Caco-2 (cell line): ENCODE measurements at regions not wholly inside any gene's neighbourhood (a gene's known extent, or its start where the extent isn't known, plus 50 kb on each side); places are given as distances from the start of the nearest gene placed in this dataset.

Source experiments
- BruUV-seq: library from RNA; stranded (reverse); fragments of 400-500 nt; replicated peaks from 2 replicates; lab custom pipeline; 2021; lab: Mats Ljungman, UMichigan
- CTCF ChIA-PET: fragments of 300-600 bp; sonication (Branson Sonifier 250); formaldehyde crosslinking; loops from one replicate; lab custom pipeline; 2022; ENCODE audit warnings: antibody characterized with exemption; lab: Charles Lee
- POLR2A ChIA-PET: fragments of 300-600 bp; sonication (Branson Sonifier 250); formaldehyde crosslinking; loops from one replicate; lab custom pipeline; 2022; ENCODE audit warnings: antibody characterized with exemption; lab: Charles Lee
- DNase-seq, 2 experiments: peaks; one replicate each; pipeline versions ENCODE4 v3.0.0 to v3.0.0-alpha.2; 2020 to 2022
- H3K27me3 ChIP-seq: replicated peaks from 2 replicates; pipeline ENCODE4 v1.6.0; 2011; ENCODE audit warnings: low read length; ENCODE audit not compliant: control insufficient read depth, insufficient read depth
- H3K36me3 ChIP-seq: 2 replicates; pipeline ENCODE4 v1.5.1; 2011; ENCODE audit warnings: low read length; ENCODE audit not compliant: control insufficient read depth, insufficient read depth
- H3K4me1 ChIP-seq: fragments of 250-450 bp; sonication (Bioruptor Pico); 2 replicates; pipeline ENCODE4 v1.5.1; 2020; ENCODE audit warnings: mild to moderate bottlenecking
- H3K4me3 ChIP-seq: 2 replicates; pipeline ENCODE4 v1.5.1; 2011; ENCODE audit warnings: low read depth, mild to moderate bottlenecking, control low read depth, low read length
- H3K9me3 ChIP-seq: fragments of 250-450 bp; sonication (Bioruptor Pico); 2 replicates; pipeline ENCODE4 v1.5.1; 2020; ENCODE audit warnings: mild to moderate bottlenecking, moderate library complexity
- H3K27ac Mint-ChIP-seq: one replicate; pipeline ENCODE4 v1.8.0; 2022; ENCODE audit warnings: mixed read lengths; ENCODE audit not compliant: unreplicated experiment
- H3K27me3 Mint-ChIP-seq: one replicate; pipeline ENCODE4 v1.8.0; 2022; ENCODE audit warnings: mixed read lengths; ENCODE audit not compliant: insufficient read depth, unreplicated experiment
- H3K36me3 Mint-ChIP-seq: one replicate; pipeline ENCODE4 v1.8.0; 2022; ENCODE audit warnings: mild to moderate bottlenecking, mixed read lengths; ENCODE audit not compliant: insufficient read depth, unreplicated experiment
- H3K4me1 Mint-ChIP-seq: one replicate; pipeline ENCODE4 v1.8.0; 2022; ENCODE audit warnings: low read depth, mixed read lengths; ENCODE audit not compliant: unreplicated experiment
- H3K4me3 Mint-ChIP-seq: one replicate; pipeline ENCODE4 v1.8.0; 2022; ENCODE audit warnings: mild to moderate bottlenecking, moderate library complexity, mixed read lengths; ENCODE audit not compliant: unreplicated experiment
- H3K9me3 Mint-ChIP-seq: one replicate; pipeline ENCODE4 v1.8.0; 2022; ENCODE audit warnings: mixed read lengths; ENCODE audit not compliant: unreplicated experiment
- CTCF ChIP-seq, 2 experiments: fragments of 200-600 bp in 1 of 2; IDR thresholded peaks; 1 replicate in 1 of 2; 2 replicates in 1 of 2; pipeline versions ENCODE4 v1.5.1 to v1.8.0; 2011 to 2022; ENCODE audit warnings: antibody characterized with exemption in 1 of 2, control low read depth in 1 of 2, inconsistent platforms in 1 of 2, low read depth in 1 of 2, low read length in 1 of 2, mild to moderate bottlenecking in 1 of 2, moderate library complexity in 1 of 2; ENCODE audit not compliant: insufficient read depth in 1 of 2, severe bottlenecking in 1 of 2, unreplicated experiment in 1 of 2
- intact Hi-C: fragments of 100-400 bp; cut with micrococcal nuclease; formaldehyde crosslinking; loops from one replicate; pipeline ENCODE4 v1.10.0; 2022; ENCODE audit not compliant: unreplicated experiment

GRCh38 chr4:84239278-84239845 lies 259.7 kb downstream of the NKX6-1 start:
- no TSS peak for BruUV-seq
- no peak for DNase-seq
- Histone ChIP-seq H3K4me1 (no peaks in the 10 kb centered on the region), H3K4me3 (no peak overlapping the region), H3K36me3 (no peaks in the 10 kb centered on the region), H3K27me3 (no peaks in the 10 kb centered on the region), H3K9me3 (no peaks in the 10 kb centered on the region)
- POLR2A ChIA-PET = no interaction called here
- intact Hi-C loops = no loop called here
- Mint-ChIP-seq H3K4me3 (no peak overlapping the region), H3K27ac (no peak overlapping the region), H3K36me3 (peaks cover 8% of the 10 kb centered on the region), H3K9me3 (no peaks in the 10 kb centered on the region), H3K4me1 (no peaks in the 10 kb centered on the region), H3K27me3 (no peaks in the 10 kb centered on the region)
- CTCF ChIA-PET = no interaction called here
- TF ChIP-seq CTCF (IDR thresholded peaks at IDR 0.05; ENCODE audit: insufficient read depth in 1 of 2, low read depth in 1 of 2, low read length in 1 of 2, severe bottlenecking in 1 of 2, unreplicated experiment in 1 of 2) = no peak

GRCh38 chr4:84238247-84239090 lies 260.6 kb downstream of the NKX6-1 start:
- Mint-ChIP-seq H3K4me1 (no peaks in the 10 kb centered on the region), H3K4me3 (no peak overlapping the region), H3K27me3 (no peaks in the 10 kb centered on the region), H3K27ac (no peak overlapping the region), H3K9me3 (no peaks in the 10 kb centered on the region), H3K36me3 (peaks cover 8% of the 10 kb centered on the region)
- no peaks in the 10 kb centered on the region for H3K4me1 ChIP-seq
- H3K9me3 ChIP-seq = no peaks in the 10 kb centered on the region
- ChIA-PET CTCF (no interaction called here), POLR2A (no interaction called here)
- TF ChIP-seq CTCF (IDR thresholded peaks at IDR 0.05; ENCODE audit: insufficient read depth in 1 of 2, low read depth in 1 of 2, low read length in 1 of 2, severe bottlenecking in 1 of 2, unreplicated experiment in 1 of 2) = no peak
- no peak overlapping the region for H3K4me3 ChIP-seq
- DNase-seq = no peak
- BruUV-seq = no TSS peak
- H3K27me3 ChIP-seq = no peaks in the 10 kb centered on the region
- no peaks in the 10 kb centered on the region for H3K36me3 ChIP-seq
- intact Hi-C loops = no loop called here

- no peak overlapping the region for H3K27ac Mint-ChIP-seq
- no peak for DNase-seq
- H3K9me3 Mint-ChIP-seq = no peaks in the 10 kb centered on the region
- no peak overlapping the region for H3K4me3 Mint-ChIP-seq
- Histone ChIP-seq H3K36me3 (no peaks in the 10 kb centered on the region), H3K4me1 (peaks cover 1% of the 10 kb centered on the region; the same call in 1 of the 2 replicates), H3K4me3 (no peak overlapping the region), H3K9me3 (no peaks in the 10 kb centered on the region), H3K27me3 (no peaks in the 10 kb centered on the region)
- no peaks in the 10 kb centered on the region for H3K27me3 Mint-ChIP-seq
- ChIA-PET POLR2A (no interaction called here), CTCF (no interaction called here)
- BruUV-seq = no TSS peak
- no peaks in the 10 kb centered on the region for H3K4me1 Mint-ChIP-seq
- intact Hi-C loops = no loop called here
- no peak for TF ChIP-seq CTCF (IDR thresholded peaks at IDR 0.05; ENCODE audit: insufficient read depth in 1 of 2, low read depth in 1 of 2, low read length in 1 of 2, severe bottlenecking in 1 of 2, unreplicated experiment in 1 of 2)
- H3K36me3 Mint-ChIP-seq = peaks cover 5% of the 10 kb centered on the region
Observed at GRCh38 chr4:84237008-84237407, 262.1 kb downstream of the NKX6-1 start.
